T-cell (primary cell): ENCODE measurements at regions not wholly inside any gene's neighbourhood (a gene's known extent, or its start where the extent isn't known, plus 50 kb on each side); places are given as distances from the start of the nearest gene placed in this dataset.
"Not testable (repeated sequence)": the region's sequence is repeated elsewhere in the genome, so short reads cannot be mapped to it uniquely, and the experiment has no call there.

Source experiments
- ATAC-seq, 4 experiments: fragments of 200-7000 bp in 3 of 4; fragments of 150-1000 bp in 1 of 4; cut with Tn5 transposase; replicated peaks in 1 of 4; 1 replicate in 3 of 4; 2 replicates in 1 of 4; pipeline ENCODE4 v1.10.0; 2021; ENCODE audit warnings: moderate library complexity in 3 of 4, mild to moderate bottlenecking in 2 of 4, moderate number of reproducible peaks in 1 of 4
- CTCF ChIA-PET, 2 donors: fragments of 300-600 bp; sonication (Branson Sonifier 250); formaldehyde crosslinking; loops; one replicate each; lab custom pipeline; 2022; ENCODE audit warnings: antibody characterized with exemption in 2 of 2; lab: Charles Lee
- POLR2A ChIA-PET, 2 donors: fragments of 300-600 bp; sonication (Branson Sonifier 250); formaldehyde crosslinking; loops; one replicate each; lab custom pipeline; 2022; ENCODE audit warnings: antibody characterized with exemption in 2 of 2; lab: Charles Lee
- DNase-seq, 35 experiments: peaks; one replicate each; pipeline versions ENCODE4 v3.0.0 to v3.0.0-alpha.2; 2013 to 2023
- H3K27ac ChIP-seq: one replicate; pipeline ENCODE4 v1.5.1; 2013; ENCODE audit warnings: low read length
- H3K27me3 ChIP-seq, 2 experiments: replicated peaks in 1 of 2; 1 replicate in 1 of 2; 2 replicates in 1 of 2; pipeline versions ENCODE4 v1.6.1 to v1.7.0; 2013; ENCODE audit warnings: low read length in 1 of 2, mixed read lengths in 1 of 2; ENCODE audit not compliant: control insufficient read depth in 2 of 2, insufficient read depth in 2 of 2; ENCODE audit errors: extremely low read depth in 1 of 2
- H3K36me3 ChIP-seq, 2 donors: 1 replicate in 1 of 2; 2 replicates in 1 of 2; pipeline versions ENCODE4 v1.6.1 to v1.7.0; 2013; ENCODE audit warnings: low read length in 1 of 2; ENCODE audit not compliant: control insufficient read depth in 2 of 2, insufficient read depth in 1 of 2; ENCODE audit errors: extremely low read depth in 1 of 2
- H3K4me1 ChIP-seq, 2 experiments: 1 replicate in 1 of 2; 2 replicates in 1 of 2; pipeline versions ENCODE4 v1.6.1 to v1.7.0; 2013; ENCODE audit warnings: low read length in 2 of 2, mixed read lengths in 1 of 2; ENCODE audit not compliant: insufficient read depth in 2 of 2, control insufficient read depth in 1 of 2; ENCODE audit errors: extremely low read depth in 1 of 2
- H3K4me3 ChIP-seq, 2 donors: 1 replicate in 1 of 2; 2 replicates in 1 of 2; pipeline versions ENCODE4 v1.5.1 to v1.7.0; 2013; ENCODE audit warnings: mild to moderate bottlenecking in 2 of 2, low read length in 1 of 2, moderate library complexity in 1 of 2; ENCODE audit not compliant: control insufficient read depth in 1 of 2; ENCODE audit errors: extremely low read depth in 1 of 2
- H3K9me3 ChIP-seq: 2 replicates; pipeline ENCODE4 v1.7.0; 2013
- H3K27ac Mint-ChIP-seq, 2 donors: one replicate each; pipeline ENCODE4 v1.8.0; 2020 to 2021; ENCODE audit warnings: mild to moderate bottlenecking in 2 of 2, mixed read lengths in 2 of 2
- H3K27me3 Mint-ChIP-seq, 2 donors: one replicate each; pipeline ENCODE4 v1.8.0; 2021 to 2022; ENCODE audit warnings: mixed read lengths in 2 of 2
- H3K36me3 Mint-ChIP-seq: one replicate; pipeline ENCODE4 v1.8.0; 2021; ENCODE audit warnings: mixed read lengths
- H3K4me1 Mint-ChIP-seq, 3 donors: one replicate each; pipeline ENCODE4 v1.8.0; 2020 to 2022; ENCODE audit warnings: mixed read lengths in 3 of 3, mild to moderate bottlenecking in 1 of 3
- H3K4me3 Mint-ChIP-seq, 3 donors: one replicate each; pipeline ENCODE4 v1.8.0; 2020 to 2022; ENCODE audit warnings: mild to moderate bottlenecking in 3 of 3, mixed read lengths in 3 of 3, moderate library complexity in 3 of 3
- H3K9me3 Mint-ChIP-seq, 3 donors: one replicate each; pipeline ENCODE4 v1.8.0; 2020 to 2022; ENCODE audit warnings: mixed read lengths in 3 of 3
- WGBS: methylation state at CpG from one replicate; pipeline ENCODE4 v1.1.5; 2013; ENCODE audit warnings: missing lambda C conversion rate; ENCODE audit not compliant: insufficient coverage; 5-methylcytosine and 5-hydroxymethylcytosine counted together

GRCh38 chr4:42281324-42282020 is 115.8 kb upstream of the SHISA3 start:
- Histone ChIP-seq H3K27me3 (peaks cover 0 to 18% of the 10 kb centered on the region in 2 experiments), H3K9me3 (no peaks in the 10 kb centered on the region), H3K4me1 (no peaks in the 10 kb centered on the region), H3K27ac (no peak overlapping the region), H3K36me3 (no peaks in the 10 kb centered on the region), H3K4me3 (no peak overlapping the region)
- CTCF ChIA-PET = interaction anchor here in 1 of 2 donors (1.1 kb wide), 1 partner anchor 82 kb away, joined by 3 read pairs; no protein-coding TSS in a partner anchor
- no peaks in the 10 kb centered on the region for H3K36me3 Mint-ChIP-seq
- POLR2A ChIA-PET = no interaction called here
- no peaks in the 10 kb centered on the region for H3K9me3 Mint-ChIP-seq
- 35% methylated on average over 6 of the region's 9 CpGs for WGBS
- peaks cover 5 to 6% (median 6%) of the 10 kb centered on the region in 3 donors for H3K4me1 Mint-ChIP-seq
- no peak overlapping the region for H3K27ac Mint-ChIP-seq
- no peak for DNase-seq
- ATAC-seq = no peak
- H3K4me3 Mint-ChIP-seq = no peak overlapping the region
- H3K27me3 Mint-ChIP-seq = peaks cover 10 to 28% of the 10 kb centered on the region in 2 donors

GRCh38 chr4:42282081-42282901 is 115.0 kb upstream of the SHISA3 start:
- H3K27me3 ChIP-seq = peaks cover 0 to 18% of the 10 kb centered on the region in 2 experiments
- no peak overlapping the region for H3K4me3 ChIP-seq
- no peaks in the 10 kb centered on the region for H3K36me3 Mint-ChIP-seq

GRCh38 chr4:42284030-42284429 is 113.3 kb upstream of the SHISA3 start:
- ChIA-PET CTCF (interaction anchor here in 1 of 2 donors (1.1 kb wide), 1 partner anchor 236 kb away, joined by 4 read pairs; no protein-coding TSS in a partner anchor), POLR2A (no interaction called here)
- Histone ChIP-seq H3K27me3 (peaks cover 0 to 18% of the 10 kb centered on the region in 2 experiments), H3K36me3 (no peaks in the 10 kb centered on the region), H3K27ac (no peak overlapping the region), H3K9me3 (no peaks in the 10 kb centered on the region), H3K4me1 (no peaks in the 10 kb centered on the region), H3K4me3 (no peak overlapping the region)
- ATAC-seq (no peak), DNase-seq (no peak)
- peaks cover 5 to 6% (median 6%) of the 10 kb centered on the region in 3 donors for H3K4me1 Mint-ChIP-seq
- H3K36me3 Mint-ChIP-seq = no peaks in the 10 kb centered on the region
- no peaks in the 10 kb centered on the region for H3K9me3 Mint-ChIP-seq
- H3K4me3 Mint-ChIP-seq = no peak overlapping the region
- peaks cover 10 to 25% of the 10 kb centered on the region in 2 donors for H3K27me3 Mint-ChIP-seq
- no peak overlapping the region for H3K27ac Mint-ChIP-seq
- 61% methylated on average over 3 of the region's 5 CpGs for WGBS

More at GRCh38 chr4:42282081-42282901, 115.0 kb upstream of the SHISA3 start:
- no peaks in the 10 kb centered on the region for H3K4me1 ChIP-seq
- no peaks in the 10 kb centered on the region for H3K9me3 Mint-ChIP-seq
- ChIA-PET CTCF (interaction anchor here in 1 of 2 donors (0.9 to 1.4 kb wide), 2 partner anchors 238 to 583 kb away, joined by 3 to 5 read pairs; no protein-coding TSS in a partner anchor), POLR2A (no interaction called here)
- peak in 2 of 4 experiments; percentile 55 to 60 for ATAC-seq
- peak in 3 of 35 experiments; percentile 5 to 57 (median 9) for DNase-seq
- peaks cover 5 to 6% (median 6%) of the 10 kb centered on the region in 3 donors for H3K4me1 Mint-ChIP-seq
- H3K9me3 ChIP-seq = no peaks in the 10 kb centered on the region
- no peak overlapping the region for H3K27ac Mint-ChIP-seq
- H3K36me3 ChIP-seq = no peaks in the 10 kb centered on the region
- 22% methylated on average over 9 of the region's 12 CpGs for WGBS
- no peak overlapping the region for H3K4me3 Mint-ChIP-seq
- peaks cover 10 to 28% of the 10 kb centered on the region in 2 donors for H3K27me3 Mint-ChIP-seq
- no peak overlapping the region for H3K27ac ChIP-seq

DNA sequence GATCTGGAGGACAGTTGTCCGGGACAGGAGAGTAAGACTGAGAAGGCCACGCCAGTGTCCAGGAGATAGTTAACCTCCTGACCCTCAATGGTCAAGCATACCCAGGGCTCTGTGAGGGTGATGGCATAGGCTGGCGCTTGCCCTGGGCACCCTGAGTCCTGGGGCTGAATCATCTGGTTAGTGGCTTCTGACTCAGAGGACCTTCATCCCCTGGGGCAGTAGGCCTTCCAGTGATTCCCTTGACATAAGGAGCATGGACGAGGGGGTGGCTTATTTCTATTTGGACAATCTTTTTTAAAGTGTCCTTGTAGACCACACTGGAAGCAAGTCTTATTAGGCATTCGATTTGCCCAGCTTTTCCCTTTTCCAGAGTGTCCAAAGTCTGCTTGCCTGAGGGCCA is 108.4 kb upstream of the SHISA3 start:
- H3K9me3 Mint-ChIP-seq, H3K36me3 Mint-ChIP-seq, POLR2A ChIA-PET, ATAC-seq, CTCF ChIA-PET, H3K4me1 ChIP-seq, H3K27ac ChIP-seq, H3K4me3 ChIP-seq, H3K27me3 Mint-ChIP-seq, H3K36me3 ChIP-seq, H3K4me3 Mint-ChIP-seq, H3K27ac Mint-ChIP-seq, H3K9me3 ChIP-seq, H3K27me3 ChIP-seq, DNase-seq, H3K4me1 Mint-ChIP-seq: not testable (repeated sequence)
- 68% methylated on average over 4 of the region's 5 CpGs for WGBS

GRCh38 chr4:42292192-42292591 is 105.1 kb upstream of the SHISA3 start:
- H3K4me1 Mint-ChIP-seq, H3K9me3 ChIP-seq, H3K27ac Mint-ChIP-seq, H3K27me3 ChIP-seq, CTCF ChIA-PET, ATAC-seq, POLR2A ChIA-PET, DNase-seq, H3K4me3 ChIP-seq, H3K4me3 Mint-ChIP-seq, H3K9me3 Mint-ChIP-seq, H3K27ac ChIP-seq, H3K36me3 Mint-ChIP-seq, H3K4me1 ChIP-seq, H3K36me3 ChIP-seq: not testable (repeated sequence)
- H3K27me3 Mint-ChIP-seq = peaks cover 11 to 13% of the 10 kb centered on the region in 2 donors
- WGBS = 92% methylated on average over 4 of the region's 9 CpGs

DNA sequence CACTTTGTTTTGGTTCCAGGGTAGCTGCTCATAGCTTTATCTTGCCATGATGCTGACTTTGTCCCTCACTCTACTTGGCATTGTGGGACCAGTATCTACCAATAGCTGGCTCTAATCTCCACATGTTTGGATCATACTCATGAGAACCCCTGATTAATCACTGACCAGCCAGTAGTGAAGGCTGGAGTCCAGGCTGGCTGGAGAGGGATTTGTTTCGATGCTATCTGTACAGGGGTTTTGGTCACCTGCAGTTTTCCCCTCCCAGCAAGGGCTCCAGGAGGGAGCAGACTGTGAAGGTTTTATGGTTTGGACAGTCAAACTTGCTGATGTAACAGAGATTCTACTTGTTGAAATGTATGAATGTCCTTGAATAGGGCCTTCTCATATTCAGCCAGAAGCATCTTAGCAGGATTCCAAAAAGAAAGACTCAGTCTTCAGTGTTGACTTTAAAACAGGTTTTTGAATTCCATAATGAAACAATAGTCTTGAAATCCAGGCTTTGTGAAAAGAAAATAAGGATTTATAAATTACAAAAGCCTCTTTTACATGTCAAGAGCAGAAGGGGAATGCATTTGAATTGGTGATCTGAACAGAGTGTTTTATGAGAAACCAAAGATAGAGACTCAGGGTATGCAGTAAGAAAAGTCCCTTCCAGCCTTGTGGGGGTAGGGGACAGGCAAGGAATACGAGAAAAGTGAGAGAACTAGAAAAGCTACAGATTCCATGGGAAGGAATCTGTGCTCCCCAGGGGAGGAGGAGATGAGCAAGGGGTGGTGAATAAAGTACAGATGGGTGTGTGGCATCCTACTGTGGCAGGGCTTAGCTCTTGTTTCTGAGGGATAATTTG is 103.1 kb upstream of the SHISA3 start:
- Mint-ChIP-seq H3K36me3 (no peaks in the 10 kb centered on the region), H3K27ac (no peak overlapping the region)
- CTCF ChIA-PET = interaction anchor here (0.5 to 0.7 kb wide), 3 partner anchors 34 to 1556 kb away, joined by 3 to 8 read pairs (median 5); no protein-coding TSS in a partner anchor

More for the DNA sequence above, 103.1 kb upstream of the SHISA3 start:
- H3K27me3 Mint-ChIP-seq = peaks cover 14 to 17% of the 10 kb centered on the region in 2 donors
- Histone ChIP-seq H3K36me3 (no peaks in the 10 kb centered on the region), H3K9me3 (no peaks in the 10 kb centered on the region), H3K27me3 (peaks cover 0 to 2% of the 10 kb centered on the region in 2 experiments), H3K4me3 (no peak overlapping the region), H3K27ac (no peak overlapping the region), H3K4me1 (no peaks in the 10 kb centered on the region)
- H3K4me3 Mint-ChIP-seq = no peak overlapping the region
- DNase-seq = no peak
- ATAC-seq = no peak
- H3K4me1 Mint-ChIP-seq = no peaks in the 10 kb centered on the region
- no peaks in the 10 kb centered on the region for H3K9me3 Mint-ChIP-seq
- POLR2A ChIA-PET = no interaction called here
- WGBS = 43% methylated on average over 2 of the region's 2 CpGs
